LoVo (cell line): ENCODE measurements at regions not wholly inside any gene's neighbourhood (a gene's known extent, or its start where the extent isn't known, plus 50 kb on each side); places are given as distances from the start of the nearest gene placed in this dataset.
"Not testable (repeated sequence)": the region's sequence is repeated elsewhere in the genome, so short reads cannot be mapped to it uniquely, and the experiment has no call there.

Experiments
- DNase-seq: peaks from one replicate; pipeline ENCODE4 v3.0.0-alpha.2; 2016; ENCODE audit warnings: low spot score

GRCh38 chr7:136116186-136116585 is 139.0 kb upstream of the MTPN start:
- DNase-seq = no peak

- DNase-seq = peak; percentile 29
These were observed 138.0 kb upstream of the MTPN start for GRCh38 chr7:136114966-136115762.

GRCh38 chr7:136114467-136114866 is 137.3 kb upstream of the MTPN start:
- DNase-seq = not testable (repeated sequence)

- DNase-seq = not testable (repeated sequence)
These were observed 131.9 kb upstream of the MTPN start for GRCh38 chr7:136109037-136109436.

GRCh38 chr7:136105191-136105590 is 128.0 kb upstream of the MTPN start:
- no peak for DNase-seq

GRCh38 chr7:136104269-136104603 is 127.1 kb upstream of the MTPN start:
- no peak for DNase-seq

GRCh38 chr7:136103545-136104268 is 126.5 kb upstream of the MTPN start:
- DNase-seq = no peak

- no peak for DNase-seq
These were observed 125.7 kb upstream of the MTPN start for GRCh38 chr7:136102881-136103280.

GRCh38 chr7:136092714-136093113 is 115.6 kb upstream of the MTPN start:
- DNase-seq = not testable (repeated sequence)

- DNase-seq = no peak
These were observed 110.7 kb upstream of the MTPN start for GRCh38 chr7:136087881-136088280.

- DNase-seq = peak; percentile 71
These were observed 109.6 kb upstream of the MTPN start for GRCh38 chr7:136086712-136087111.

GRCh38 chr7:136079934-136080333 is 102.8 kb upstream of the MTPN start:
- no peak for DNase-seq

GRCh38 chr7:136079478-136079892 is 102.3 kb upstream of the MTPN start:
- DNase-seq = no peak

- DNase-seq = no peak
These were observed 101.9 kb upstream of the MTPN start for GRCh38 chr7:136079066-136079465.

GRCh38 chr7:136078630-136079029 is 101.5 kb upstream of the MTPN start:
- no peak for DNase-seq

GRCh38 chr7:136076954-136077353 is 99.8 kb upstream of the MTPN start:
- no peak for DNase-seq

- DNase-seq = no peak
These were observed 97.7 kb upstream of the MTPN start for GRCh38 chr7:136074843-136075242.

- no peak for DNase-seq
These were observed 95.3 kb upstream of the MTPN start for GRCh38 chr7:136072447-136072846.

GRCh38 chr7:136070736-136071505 is 93.8 kb upstream of the MTPN start:
- DNase-seq = no peak

GRCh38 chr7:136069840-136070529 is 92.8 kb upstream of the MTPN start:
- DNase-seq = no peak

GRCh38 chr7:136067277-136067676 is 90.1 kb upstream of the MTPN start:
- no peak for DNase-seq
